NCI-H446 (cell line): ENCODE measurements at regions not wholly inside any gene's neighbourhood (a gene's known extent, or its start where the extent isn't known, plus 50 kb on each side); places are given as distances from the start of the nearest gene placed in this dataset.

ENCODE experiments used
- DNase-seq, 2 experiments: peaks; one replicate each; lab custom pipeline; 2025; lab: John Stamatoyannopoulos, UW

- DNase-seq = no peak
Measured at GRCh38 chr2:153101187-153101586, 377.4 kb downstream of the RPRM start.

- DNase-seq = no peak
Measured at GRCh38 chr2:153100151-153100550, 378.4 kb downstream of the RPRM start.

- DNase-seq = no peak
Measured at GRCh38 chr2:153098073-153098472, 379.7 kb downstream of the ARL6IP6 start.

- no peak for DNase-seq
Measured at GRCh38 chr2:153096272-153096671, 377.9 kb downstream of the ARL6IP6 start.

GRCh38 chr2:153091344-153091743 is 372.9 kb downstream of the ARL6IP6 start:
- DNase-seq = no peak

GRCh38 chr2:153079315-153079714 is 360.9 kb downstream of the ARL6IP6 start:
- no peak for DNase-seq

- DNase-seq = no peak
Measured at GRCh38 chr2:153077311-153077710, 358.9 kb downstream of the ARL6IP6 start.

GRCh38 chr2:153074207-153074606 is 355.8 kb downstream of the ARL6IP6 start:
- no peak for DNase-seq

GRCh38 chr2:153072813-153073212 is 354.4 kb downstream of the ARL6IP6 start:
- no peak for DNase-seq

GRCh38 chr2:153072077-153072476 is 353.7 kb downstream of the ARL6IP6 start:
- DNase-seq = no peak

- peak in 1 of 2 experiments; percentile 5 for DNase-seq
Measured at GRCh38 chr2:153071090-153071489, 352.7 kb downstream of the ARL6IP6 start.

- DNase-seq = no peak
Measured at GRCh38 chr2:153068915-153069314, 350.5 kb downstream of the ARL6IP6 start.

GRCh38 chr2:153068052-153068451 is 349.6 kb downstream of the ARL6IP6 start:
- DNase-seq = no peak

GRCh38 chr2:153059338-153060052 is 341.1 kb downstream of the ARL6IP6 start:
- no peak for DNase-seq

GRCh38 chr2:153057743-153058142 is 339.3 kb downstream of the ARL6IP6 start:
- DNase-seq = no peak

- no peak for DNase-seq
Measured at GRCh38 chr2:153055182-153055581, 336.8 kb downstream of the ARL6IP6 start.

GRCh38 chr2:153052807-153053559 is 334.6 kb downstream of the ARL6IP6 start:
- no peak for DNase-seq

- DNase-seq = no peak
Measured at GRCh38 chr2:153047220-153047619, 328.8 kb downstream of the ARL6IP6 start.

- DNase-seq = no peak
Measured at GRCh38 chr2:153043385-153043784, 325.0 kb downstream of the ARL6IP6 start.

- DNase-seq = no peak
Measured at GRCh38 chr2:153028626-153029025, 310.2 kb downstream of the ARL6IP6 start.

- no peak for DNase-seq
Measured at GRCh38 chr2:153027533-153027932, 309.1 kb downstream of the ARL6IP6 start.

GRCh38 chr2:153020201-153020600 is 301.8 kb downstream of the ARL6IP6 start:
- DNase-seq = no peak

- no peak for DNase-seq
Measured at GRCh38 chr2:153005071-153005730, 286.8 kb downstream of the ARL6IP6 start.
